Cardiac fibroblast (primary cell): ENCODE measurements at regions not wholly inside any gene's neighbourhood (a gene's known extent, or its start where the extent isn't known, plus 50 kb on each side); places are given as distances from the start of the nearest gene placed in this dataset.
A peak's percentile ranks its signal among the peaks of the same experiment; 100 is the strongest.

Experiments used
- DNase-seq, 2 donors: peaks; one replicate each; pipeline versions ENCODE4 v3.0.0 to v3.0.0-alpha.2; 2010; ENCODE audit warnings: low read depth in 2 of 2
- H3K4me3 ChIP-seq, 2 donors: replicated peaks in 1 of 2; 1 replicate in 1 of 2; 2 replicates in 1 of 2; pipeline ENCODE4 v1.5.1; 2011; ENCODE audit warnings: low read depth in 2 of 2, low read length in 2 of 2, mild to moderate bottlenecking in 2 of 2, moderate library complexity in 1 of 2
- TF ChIP-seq, protein P1 (sequence below): IDR thresholded peaks from one replicate; pipeline ENCODE4 v1.5.1; 2011; ENCODE audit warnings: low read depth, mild to moderate bottlenecking, low read length, inconsistent platforms

DNA sequence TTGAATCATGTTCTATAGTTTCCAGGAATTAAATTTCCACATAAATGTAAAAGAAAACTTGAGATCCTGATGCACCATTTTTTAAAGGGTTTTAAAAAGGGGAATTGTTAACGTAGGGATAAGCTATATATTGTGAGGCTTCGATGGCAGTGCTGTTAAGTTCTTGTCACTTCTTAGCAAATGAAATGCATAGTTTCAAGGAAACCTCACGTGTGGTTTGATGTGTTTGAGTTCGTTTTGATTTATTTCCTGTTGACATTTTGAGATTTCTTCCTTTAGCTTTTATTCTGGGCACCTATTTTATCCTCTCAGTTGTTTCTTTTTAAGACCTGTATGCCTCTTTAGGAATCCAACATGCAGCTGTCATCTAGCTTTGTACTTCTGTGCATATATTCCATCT, 301.0 kb downstream of the DOCK8 start:
- H3K4me3 ChIP-seq, result no peak overlapping the region
- DNase-seq, result no peak
- TF ChIP-seq, protein P1, sequence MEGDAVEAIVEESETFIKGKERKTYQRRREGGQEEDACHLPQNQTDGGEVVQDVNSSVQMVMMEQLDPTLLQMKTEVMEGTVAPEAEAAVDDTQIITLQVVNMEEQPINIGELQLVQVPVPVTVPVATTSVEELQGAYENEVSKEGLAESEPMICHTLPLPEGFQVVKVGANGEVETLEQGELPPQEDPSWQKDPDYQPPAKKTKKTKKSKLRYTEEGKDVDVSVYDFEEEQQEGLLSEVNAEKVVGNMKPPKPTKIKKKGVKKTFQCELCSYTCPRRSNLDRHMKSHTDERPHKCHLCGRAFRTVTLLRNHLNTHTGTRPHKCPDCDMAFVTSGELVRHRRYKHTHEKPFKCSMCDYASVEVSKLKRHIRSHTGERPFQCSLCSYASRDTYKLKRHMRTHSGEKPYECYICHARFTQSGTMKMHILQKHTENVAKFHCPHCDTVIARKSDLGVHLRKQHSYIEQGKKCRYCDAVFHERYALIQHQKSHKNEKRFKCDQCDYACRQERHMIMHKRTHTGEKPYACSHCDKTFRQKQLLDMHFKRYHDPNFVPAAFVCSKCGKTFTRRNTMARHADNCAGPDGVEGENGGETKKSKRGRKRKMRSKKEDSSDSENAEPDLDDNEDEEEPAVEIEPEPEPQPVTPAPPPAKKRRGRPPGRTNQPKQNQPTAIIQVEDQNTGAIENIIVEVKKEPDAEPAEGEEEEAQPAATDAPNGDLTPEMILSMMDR, result no peak

DNA sequence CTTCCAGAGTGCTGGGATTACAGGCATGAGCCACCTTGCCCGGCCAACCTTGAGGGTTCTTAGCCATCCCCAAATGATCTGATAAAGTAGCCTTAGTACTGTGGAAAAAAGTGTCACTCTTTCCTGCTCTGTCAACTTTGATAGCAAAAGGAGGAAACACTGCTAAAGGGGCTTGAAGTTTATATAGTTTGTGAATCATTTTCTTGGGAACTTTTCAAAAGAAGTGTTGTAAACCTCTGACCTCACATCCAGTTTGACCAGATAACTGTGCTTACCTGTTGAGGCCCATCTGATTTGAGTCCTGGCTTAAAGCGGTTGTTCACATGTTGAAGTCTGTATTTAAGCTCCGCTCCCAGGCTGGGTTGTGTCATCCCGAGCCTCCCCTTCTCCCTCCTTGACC, 303.3 kb downstream of the DOCK8 start:
- no peak for DNase-seq
- TF ChIP-seq, protein P1, result no peak
- no peak overlapping the region for H3K4me3 ChIP-seq

DNA sequence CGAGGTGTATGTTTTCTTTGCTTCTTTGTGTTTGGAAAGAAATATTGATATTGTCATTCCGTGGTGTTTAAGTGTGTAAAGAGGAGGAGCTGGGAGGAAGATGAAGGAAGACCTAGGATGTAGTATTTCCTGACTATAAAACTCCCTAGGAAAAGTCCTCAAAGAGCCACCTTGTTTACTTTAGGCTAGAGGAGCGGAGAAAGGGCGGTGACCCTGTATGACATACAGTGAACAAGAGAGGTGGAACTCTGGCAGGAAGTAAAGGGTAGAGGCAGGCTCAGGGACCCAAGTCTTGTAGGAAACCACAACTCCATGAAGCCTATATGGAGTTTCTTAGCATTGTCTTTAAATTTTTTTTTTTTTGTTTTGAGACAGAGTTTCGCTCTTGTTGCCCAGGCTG, 303.9 kb downstream of the DOCK8 start:
- TF ChIP-seq, protein P1, result no peak
- H3K4me3 ChIP-seq, result no peak overlapping the region
- DNase-seq, result no peak

DNA sequence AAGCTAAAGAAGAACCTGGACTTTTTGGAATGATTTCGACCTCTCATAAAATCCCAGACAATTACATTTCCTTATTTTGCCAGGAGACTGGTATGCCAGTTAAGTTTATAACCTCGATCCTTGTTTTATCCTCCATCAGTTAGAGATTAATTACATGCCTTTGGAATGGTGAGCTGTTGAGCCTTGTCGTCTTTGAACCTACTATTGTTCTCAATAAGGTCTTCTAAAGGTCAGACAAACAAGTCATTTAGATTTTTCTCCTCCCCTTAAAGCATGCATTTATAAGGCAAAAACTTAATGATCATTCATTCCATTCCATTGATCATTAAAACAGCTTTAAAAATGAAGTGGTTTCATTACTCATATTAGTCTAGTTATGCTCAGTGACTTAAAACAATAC, 304.9 kb downstream of the DOCK8 start:
- no peak overlapping the region for H3K4me3 ChIP-seq
- TF ChIP-seq, protein P1, result no peak
- no peak for DNase-seq

DNA sequence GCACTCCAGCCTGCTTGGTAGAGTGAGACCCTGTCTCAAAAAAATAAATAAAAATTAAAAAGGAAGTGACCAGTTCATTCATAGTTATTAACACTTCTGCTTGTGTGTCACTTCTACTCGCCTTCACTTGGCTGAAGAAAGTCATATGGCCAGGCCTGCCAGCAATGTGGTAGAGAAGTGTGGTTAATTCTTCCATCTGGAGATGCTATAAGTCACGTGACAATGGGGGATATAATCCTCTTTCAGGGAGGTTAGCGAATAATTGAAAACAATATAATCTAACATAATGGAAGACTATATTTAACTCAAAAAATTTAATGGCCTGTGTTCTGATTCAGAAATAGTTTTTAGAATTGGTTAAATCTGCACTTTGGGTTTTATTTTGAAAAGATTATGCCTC, 305.6 kb downstream of the DOCK8 start:
- no peak overlapping the region for H3K4me3 ChIP-seq
- TF ChIP-seq, protein P1, result no peak
- no peak for DNase-seq

DNA sequence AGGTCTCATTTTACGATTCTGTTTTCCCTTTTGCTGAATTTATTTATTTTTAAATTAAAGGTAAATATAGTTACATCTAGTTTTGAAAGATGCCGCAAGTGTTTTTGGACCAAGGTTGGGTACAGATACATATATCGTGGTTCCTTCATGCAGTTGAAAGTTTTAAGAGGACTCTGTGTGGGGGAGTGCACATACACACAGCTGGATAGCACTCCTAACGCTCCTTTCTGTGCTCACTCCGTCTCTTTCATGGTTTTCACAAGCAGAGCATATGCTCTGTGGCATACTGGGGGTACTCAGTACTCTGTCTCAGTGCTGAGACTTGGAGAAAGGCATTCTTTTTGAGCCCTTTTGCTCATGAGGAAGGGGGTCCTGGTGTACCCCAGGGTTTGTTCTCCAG, 307.5 kb downstream of the DOCK8 start:
- no peak overlapping the region for H3K4me3 ChIP-seq
- DNase-seq, result no peak
- TF ChIP-seq, protein P1, result no peak

DNA sequence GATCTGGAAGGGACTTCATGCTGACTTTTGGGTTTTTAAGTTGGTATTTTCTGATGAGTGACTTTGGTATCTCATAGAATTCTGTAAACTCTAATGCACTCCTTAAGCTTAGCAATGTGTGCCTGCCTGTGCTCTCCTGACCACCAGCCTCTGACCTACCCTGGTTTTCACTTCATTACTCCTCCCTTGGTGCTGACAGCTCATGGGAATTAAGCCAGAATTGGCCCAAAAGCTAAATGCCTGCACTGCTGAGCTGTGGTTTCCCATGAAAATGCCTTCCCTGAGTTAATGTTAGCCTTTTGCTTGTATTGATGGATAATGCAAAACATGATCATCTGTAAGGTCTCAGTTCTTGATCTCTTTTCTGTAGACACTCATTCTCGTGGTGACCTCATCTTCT, 308.0 kb downstream of the DOCK8 start:
- TF ChIP-seq, protein P1, result no peak
- no peak overlapping the region for H3K4me3 ChIP-seq
- DNase-seq, result peak in 1 of 2 donors; percentile 85
